Keratinocyte (primary cell): ENCODE measurements at regions not wholly inside any gene's neighbourhood (a gene's known extent, or its start where the extent isn't known, plus 50 kb on each side); places are given as distances from the start of the nearest gene placed in this dataset.

Source experiments
- DNase-seq: peaks from one replicate; pipeline ENCODE4 v3.0.0-alpha.2; 2011; ENCODE audit warnings: low read depth, missing footprints, low spot score
- FAIRE-seq: peaks from 2 replicates; lab custom pipeline; 2011; peaks lifted over from hg19 to GRCh38; lab: Jason Lieb, UNC
- H2AFZ ChIP-seq: 2 replicates; pipeline ENCODE4 v1.6.0; 2012; ENCODE audit warnings: low read length, control low read depth, inconsistent platforms; ENCODE audit not compliant: control insufficient read depth
- H3K27ac ChIP-seq: 2 replicates; pipeline ENCODE4 v1.5.1; 2011; ENCODE audit warnings: low read length; ENCODE audit not compliant: control insufficient read depth, insufficient read depth
- H3K27me3 ChIP-seq: 3 replicates; pipeline ENCODE4 v1.6.0; 2011; ENCODE audit warnings: low read length; ENCODE audit not compliant: control insufficient read depth, insufficient read depth; ENCODE audit errors: extremely low read depth
- H3K36me3 ChIP-seq, 2 experiments: 2 replicates in 1 of 2; 3 replicates in 1 of 2; pipeline ENCODE4 v1.5.1; 2011; ENCODE audit warnings: low read length in 2 of 2, mild to moderate bottlenecking in 1 of 2; ENCODE audit not compliant: control insufficient read depth in 2 of 2, insufficient read depth in 2 of 2; ENCODE audit errors: extremely low read depth in 1 of 2
- H3K4me1 ChIP-seq: 3 replicates; pipeline ENCODE4 v1.5.1; 2011; ENCODE audit warnings: low read length; ENCODE audit not compliant: control insufficient read depth, insufficient read depth; ENCODE audit errors: extremely low read depth
- H3K4me2 ChIP-seq: 3 replicates; pipeline ENCODE4 v1.6.0; 2011; ENCODE audit warnings: low read depth, low read length; ENCODE audit not compliant: control insufficient read depth, insufficient read depth; ENCODE audit errors: extremely low read depth
- H3K4me3 ChIP-seq, 3 experiments: fragments of 200-600 bp in 1 of 3; sonication (generic) in 1 of 3; 2 replicates in 2 of 3; 3 replicates in 1 of 3; pipeline ENCODE4 v1.5.1; 2011 to 2016; ENCODE audit warnings: low read length in 3 of 3, mild to moderate bottlenecking in 3 of 3, control low read depth in 2 of 3, inconsistent platforms in 1 of 3, low read depth in 1 of 3, mixed read lengths in 1 of 3, mixed run types in 1 of 3, moderate library complexity in 1 of 3; ENCODE audit not compliant: control insufficient read depth in 2 of 3, insufficient read depth in 2 of 3; ENCODE audit errors: extremely low read depth in 1 of 3
- H3K79me2 ChIP-seq: 2 replicates; pipeline ENCODE4 v1.6.0; 2012; ENCODE audit warnings: low read length; ENCODE audit not compliant: control insufficient read depth, insufficient read depth
- H3K9ac ChIP-seq: 3 replicates; pipeline ENCODE4 v1.6.0; 2011; ENCODE audit warnings: low read length; ENCODE audit not compliant: control insufficient read depth, insufficient read depth; ENCODE audit errors: extremely low read depth
- H3K9me1 ChIP-seq: 3 replicates; pipeline ENCODE4 v1.6.0; 2011; ENCODE audit warnings: low read length; ENCODE audit not compliant: control insufficient read depth, insufficient read depth; ENCODE audit errors: extremely low read depth
- H3K9me3 ChIP-seq: 2 replicates; pipeline ENCODE4 v1.5.1; 2012; ENCODE audit warnings: low read depth, low read length; ENCODE audit not compliant: control insufficient read depth
- H4K20me1 ChIP-seq: 3 replicates; pipeline ENCODE4 v1.6.0; 2011; ENCODE audit warnings: low read length; ENCODE audit not compliant: control insufficient read depth, insufficient read depth; ENCODE audit errors: extremely low read depth
- CTCF ChIP-seq, 3 experiments: IDR thresholded peaks in 1 of 3; conservative IDR thresholded peaks in 1 of 3; optimal IDR thresholded peaks in 1 of 3; 2 replicates in 2 of 3; 3 replicates in 1 of 3; pipeline versions ENCODE3 to v1.5.1; 2011; ENCODE audit warnings: low read length in 3 of 3, mild to moderate bottlenecking in 3 of 3, moderate library complexity in 2 of 3, control low read depth in 1 of 3, inconsistent platforms in 1 of 3; ENCODE audit not compliant: insufficient read depth in 2 of 3; ENCODE audit errors: extremely low read depth in 1 of 3
- EZH2 ChIP-seq: IDR thresholded peaks from one replicate; pipeline ENCODE4 v1.6.1; 2012; ENCODE audit warnings: inconsistent platforms, mild to moderate bottlenecking, low read length, moderate library complexity
- dilution Hi-C: fragments of 300-500 bp; cut with MboI; formaldehyde crosslinking; loops from one replicate; pipeline ENCODE4 v1.7.0; 2020; ENCODE audit warnings: low sequenced_read_pairs; ENCODE audit not compliant: extremely low pct_ligation_motif_present

- no peaks in the 10 kb centered on the region for H3K9me3 ChIP-seq
- no peak overlapping the region for H3K4me3 ChIP-seq
- H3K27ac ChIP-seq = no peak overlapping the region
- FAIRE-seq (no peak), DNase-seq (no peak)
- dilution Hi-C loops = no loop called here
- H2AFZ ChIP-seq = no peak overlapping the region
- TF ChIP-seq CTCF (optimal IDR thresholded peaks at IDR 0.05 in 1 of 3, IDR thresholded peaks at IDR 0.05 in 1 of 3, conservative IDR thresholded peaks at IDR 0.05 in 1 of 3; ENCODE audit: extremely low read depth in 1 of 3, insufficient read depth in 2 of 3, low read length in 3 of 3) = no peak
- TF ChIP-seq EZH2 = no peak
- no peaks in the 10 kb centered on the region for H3K27me3 ChIP-seq
- H3K4me2 ChIP-seq = no peak overlapping the region
- H3K9ac ChIP-seq = no peak overlapping the region
- H4K20me1 ChIP-seq = no peaks in the 10 kb centered on the region
- no peaks in the 10 kb centered on the region for H3K36me3 ChIP-seq
- H3K4me1 ChIP-seq = no peaks in the 10 kb centered on the region
- H3K9me1 ChIP-seq = no peaks in the 10 kb centered on the region
- no peaks in the 10 kb centered on the region for H3K79me2 ChIP-seq
These were observed 285.5 kb downstream of the GASK1B start for GRCh38 chr4:157887316-157887715.

- TF ChIP-seq CTCF (optimal IDR thresholded peaks at IDR 0.05 in 1 of 3, IDR thresholded peaks at IDR 0.05 in 1 of 3, conservative IDR thresholded peaks at IDR 0.05 in 1 of 3; ENCODE audit: extremely low read depth in 1 of 3, insufficient read depth in 2 of 3, low read length in 3 of 3) = no peak
- TF ChIP-seq EZH2 = no peak
- no peaks in the 10 kb centered on the region for H3K36me3 ChIP-seq
- no peaks in the 10 kb centered on the region for H3K4me1 ChIP-seq
- H3K9me3 ChIP-seq = no peaks in the 10 kb centered on the region
- DNase-seq (no peak), FAIRE-seq (no peak)
- H3K27ac ChIP-seq = no peak overlapping the region
- H3K9ac ChIP-seq = no peak overlapping the region
- H3K27me3 ChIP-seq = no peaks in the 10 kb centered on the region
- H3K79me2 ChIP-seq = no peaks in the 10 kb centered on the region
- dilution Hi-C loops = no loop called here
- H2AFZ ChIP-seq = no peak overlapping the region
- H4K20me1 ChIP-seq = no peaks in the 10 kb centered on the region
- no peak overlapping the region for H3K4me2 ChIP-seq
- H3K9me1 ChIP-seq = no peaks in the 10 kb centered on the region
- H3K4me3 ChIP-seq = no peak overlapping the region
These were observed 286.2 kb downstream of the GASK1B start for GRCh38 chr4:157886645-157887044.
